ENCODE measurements at regions not wholly inside any gene's neighbourhood (a gene's known extent, or its start where the extent isn't known, plus 50 kb on each side); places are given as distances from the start of the nearest gene placed in this dataset.

DNA sequence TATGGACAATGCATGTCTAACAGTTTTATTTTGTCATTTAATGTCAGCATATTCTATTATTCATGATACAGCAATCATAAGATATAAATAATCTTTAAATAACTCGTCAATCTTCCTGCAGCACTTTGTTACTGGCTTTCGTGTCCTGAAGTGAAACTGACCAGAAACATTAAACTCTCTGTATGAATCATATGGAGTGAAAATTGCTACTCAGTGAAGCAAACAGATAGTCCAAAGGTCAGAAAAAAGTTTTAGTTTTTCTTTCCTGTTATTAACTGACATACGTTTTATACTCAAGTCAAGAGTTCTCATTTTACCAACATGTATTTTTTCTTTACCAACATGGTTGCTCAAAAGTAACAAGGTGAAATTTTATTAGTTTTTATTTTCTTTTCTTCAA, 106.8 kb upstream of the GALNT5 start:
- no peak for TF ChIP-seq ZBTB7A (IDR thresholded peaks at IDR 0.05; ENCODE audit: low read depth)
- no peak for TF ChIP-seq TCF12 (IDR thresholded peaks at IDR 0.05; ENCODE audit: low read depth)
- no peak for TF ChIP-seq EP300 (IDR thresholded peaks at IDR 0.05; ENCODE audit: borderline replicate concordance)
- TF ChIP-seq TAF1 (IDR thresholded peaks at IDR 0.05; ENCODE audit: low read depth) = no peak
- no peak for TF ChIP-seq RAD21 (IDR thresholded peaks at IDR 0.05; ENCODE audit: low read depth)
- TF ChIP-seq NFIC (IDR thresholded peaks at IDR 0.05) = no peak
- TF ChIP-seq YY1 (IDR thresholded peaks at IDR 0.05; ENCODE audit: low read depth) = no peak
- TF ChIP-seq, protein P1, sequence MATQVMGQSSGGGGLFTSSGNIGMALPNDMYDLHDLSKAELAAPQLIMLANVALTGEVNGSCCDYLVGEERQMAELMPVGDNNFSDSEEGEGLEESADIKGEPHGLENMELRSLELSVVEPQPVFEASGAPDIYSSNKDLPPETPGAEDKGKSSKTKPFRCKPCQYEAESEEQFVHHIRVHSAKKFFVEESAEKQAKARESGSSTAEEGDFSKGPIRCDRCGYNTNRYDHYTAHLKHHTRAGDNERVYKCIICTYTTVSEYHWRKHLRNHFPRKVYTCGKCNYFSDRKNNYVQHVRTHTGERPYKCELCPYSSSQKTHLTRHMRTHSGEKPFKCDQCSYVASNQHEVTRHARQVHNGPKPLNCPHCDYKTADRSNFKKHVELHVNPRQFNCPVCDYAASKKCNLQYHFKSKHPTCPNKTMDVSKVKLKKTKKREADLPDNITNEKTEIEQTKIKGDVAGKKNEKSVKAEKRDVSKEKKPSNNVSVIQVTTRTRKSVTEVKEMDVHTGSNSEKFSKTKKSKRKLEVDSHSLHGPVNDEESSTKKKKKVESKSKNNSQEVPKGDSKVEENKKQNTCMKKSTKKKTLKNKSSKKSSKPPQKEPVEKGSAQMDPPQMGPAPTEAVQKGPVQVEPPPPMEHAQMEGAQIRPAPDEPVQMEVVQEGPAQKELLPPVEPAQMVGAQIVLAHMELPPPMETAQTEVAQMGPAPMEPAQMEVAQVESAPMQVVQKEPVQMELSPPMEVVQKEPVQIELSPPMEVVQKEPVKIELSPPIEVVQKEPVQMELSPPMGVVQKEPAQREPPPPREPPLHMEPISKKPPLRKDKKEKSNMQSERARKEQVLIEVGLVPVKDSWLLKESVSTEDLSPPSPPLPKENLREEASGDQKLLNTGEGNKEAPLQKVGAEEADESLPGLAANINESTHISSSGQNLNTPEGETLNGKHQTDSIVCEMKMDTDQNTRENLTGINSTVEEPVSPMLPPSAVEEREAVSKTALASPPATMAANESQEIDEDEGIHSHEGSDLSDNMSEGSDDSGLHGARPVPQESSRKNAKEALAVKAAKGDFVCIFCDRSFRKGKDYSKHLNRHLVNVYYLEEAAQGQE (IDR thresholded peaks at IDR 0.05; ENCODE audit: low read depth) = no peak
- no peak for TF ChIP-seq EGR1 (IDR thresholded peaks at IDR 0.05)
- no peak for TF ChIP-seq FOXM1 (IDR thresholded peaks at IDR 0.05; ENCODE audit: borderline replicate concordance, low read depth)
- no peak for TF ChIP-seq CEBPB (IDR thresholded peaks at IDR 0.05)
- no peak for TF ChIP-seq TEAD4 (IDR thresholded peaks at IDR 0.05)
- TF ChIP-seq, protein P2, sequence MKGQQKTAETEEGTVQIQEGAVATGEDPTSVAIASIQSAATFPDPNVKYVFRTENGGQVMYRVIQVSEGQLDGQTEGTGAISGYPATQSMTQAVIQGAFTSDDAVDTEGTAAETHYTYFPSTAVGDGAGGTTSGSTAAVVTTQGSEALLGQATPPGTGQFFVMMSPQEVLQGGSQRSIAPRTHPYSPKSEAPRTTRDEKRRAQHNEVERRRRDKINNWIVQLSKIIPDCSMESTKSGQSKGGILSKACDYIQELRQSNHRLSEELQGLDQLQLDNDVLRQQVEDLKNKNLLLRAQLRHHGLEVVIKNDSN (IDR thresholded peaks at IDR 0.05) = no peak
- no peak for TF ChIP-seq CREB1 (IDR thresholded peaks at IDR 0.05; ENCODE audit: low read depth)

DNA sequence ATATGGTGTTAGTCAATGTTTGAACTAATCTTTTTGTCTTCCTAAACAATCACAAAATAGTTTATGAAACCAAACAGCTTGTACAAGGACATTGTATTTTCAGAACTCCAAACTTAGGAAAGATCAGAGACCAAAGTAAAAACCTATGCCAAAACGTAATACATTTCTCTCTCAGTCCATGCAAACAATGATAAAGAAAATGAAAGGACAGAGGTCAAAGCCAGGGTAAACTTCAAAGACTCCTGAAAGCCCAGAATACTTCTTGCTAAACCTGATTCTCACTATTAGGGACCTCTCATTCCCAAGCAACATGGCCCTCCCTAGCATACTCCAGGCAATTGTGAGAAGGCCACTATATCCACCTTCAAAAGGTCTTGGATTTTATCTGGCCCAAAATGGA, 105.1 kb upstream of the GALNT5 start:
- no peak for TF ChIP-seq TEAD4 (IDR thresholded peaks at IDR 0.05)
- TF ChIP-seq ZBTB7A (IDR thresholded peaks at IDR 0.05; ENCODE audit: low read depth) = no peak
- no peak for TF ChIP-seq FOXM1 (IDR thresholded peaks at IDR 0.05; ENCODE audit: borderline replicate concordance, low read depth)
- no peak for TF ChIP-seq EGR1 (IDR thresholded peaks at IDR 0.05)
- TF ChIP-seq EP300 (IDR thresholded peaks at IDR 0.05; ENCODE audit: borderline replicate concordance) = no peak

DNA sequence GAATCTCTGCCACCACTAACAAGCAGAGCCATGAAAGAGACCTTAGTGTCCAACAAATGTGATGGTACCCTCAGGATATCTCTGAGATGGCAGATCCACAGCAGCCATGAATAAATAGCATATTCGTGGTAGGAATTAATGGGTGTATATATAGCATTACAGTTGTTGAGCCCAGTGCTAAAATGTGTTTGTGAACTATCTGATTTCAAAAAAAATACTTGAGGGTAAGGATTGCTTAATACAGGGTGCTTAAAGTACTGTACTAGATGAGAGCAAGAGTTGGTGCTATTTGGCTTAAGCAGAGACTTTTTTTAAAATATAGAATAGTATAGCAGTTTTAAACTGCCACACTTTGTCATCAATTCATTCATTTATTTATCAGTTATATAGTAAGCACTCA, 101.5 kb upstream of the GALNT5 start:
- TF ChIP-seq EP300 (IDR thresholded peaks at IDR 0.05; ENCODE audit: borderline replicate concordance) (no peak), EGR1 (IDR thresholded peaks at IDR 0.05) (no peak)

DNA sequence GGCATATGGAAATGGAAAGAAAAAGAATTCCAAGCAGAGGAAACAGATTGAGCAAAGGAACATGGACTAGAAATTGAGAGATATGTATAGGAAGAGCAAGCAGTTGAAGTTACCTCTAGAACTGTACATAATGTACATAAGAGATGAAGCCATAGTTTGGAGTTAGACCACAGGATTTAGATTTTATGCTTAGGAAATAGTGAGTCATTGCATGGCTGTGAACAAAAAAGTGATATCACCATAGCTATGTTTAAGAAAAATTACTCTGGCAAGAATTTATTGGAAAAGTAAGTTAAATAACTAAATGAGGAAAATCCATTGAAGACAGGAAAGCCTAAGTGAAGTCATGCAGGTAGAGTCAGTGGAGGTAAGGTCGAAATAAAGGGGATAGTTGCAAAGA, 99.4 kb upstream of the GALNT5 start:
- TF ChIP-seq, protein P3, sequence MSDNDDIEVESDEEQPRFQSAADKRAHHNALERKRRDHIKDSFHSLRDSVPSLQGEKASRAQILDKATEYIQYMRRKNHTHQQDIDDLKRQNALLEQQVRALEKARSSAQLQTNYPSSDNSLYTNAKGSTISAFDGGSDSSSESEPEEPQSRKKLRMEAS (IDR thresholded peaks at IDR 0.05) = no peak
- TF ChIP-seq, protein P2 (IDR thresholded peaks at IDR 0.05) = no peak
- no peak for TF ChIP-seq EP300 (IDR thresholded peaks at IDR 0.05; ENCODE audit: borderline replicate concordance)
- TF ChIP-seq TAF1 (IDR thresholded peaks at IDR 0.05; ENCODE audit: low read depth) = no peak
- no peak for TF ChIP-seq TEAD4 (IDR thresholded peaks at IDR 0.05)
- TF ChIP-seq CEBPB (IDR thresholded peaks at IDR 0.05) = no peak
- TF ChIP-seq EGR1 (IDR thresholded peaks at IDR 0.05) = no peak
- no peak for TF ChIP-seq ZBTB7A (IDR thresholded peaks at IDR 0.05; ENCODE audit: low read depth)
- TF ChIP-seq TCF12 (IDR thresholded peaks at IDR 0.05; ENCODE audit: low read depth) = no peak
- no peak for TF ChIP-seq NFIC (IDR thresholded peaks at IDR 0.05)
- TF ChIP-seq, protein P1 (IDR thresholded peaks at IDR 0.05; ENCODE audit: low read depth) = no peak

DNA sequence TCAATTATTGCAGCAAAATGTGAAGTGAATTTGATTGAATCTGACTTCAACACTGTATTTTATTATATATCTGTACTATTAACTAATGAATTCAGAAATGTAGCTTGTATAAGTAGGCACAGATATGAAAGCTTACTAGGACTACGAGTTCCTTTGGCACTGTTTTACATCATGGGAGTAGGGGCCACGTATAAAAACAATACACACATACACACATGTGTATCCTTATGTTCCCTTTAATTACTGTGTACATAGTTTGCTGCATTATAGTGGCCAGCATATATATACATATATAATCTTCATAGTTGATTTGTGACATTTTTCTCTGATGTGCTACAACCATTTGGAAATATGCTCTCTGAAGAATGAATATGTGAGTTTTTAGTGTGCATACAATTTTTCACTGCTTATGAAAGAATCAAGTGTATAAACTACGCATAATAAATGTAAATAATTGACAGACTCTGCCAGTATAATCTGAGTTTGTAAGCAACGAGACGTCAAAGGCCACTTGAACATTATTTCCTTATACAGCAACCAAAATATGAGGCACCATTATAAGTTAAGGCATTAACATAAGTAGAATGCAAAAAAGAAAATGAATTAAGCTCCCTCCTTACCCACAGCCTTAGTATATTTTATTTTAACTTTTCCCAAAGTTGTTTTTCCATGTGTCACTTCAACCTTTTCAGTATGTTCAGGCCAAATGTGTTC, 98.1 kb upstream of the GALNT5 start:
- no peak for TF ChIP-seq RAD21 (IDR thresholded peaks at IDR 0.05; ENCODE audit: low read depth)
- TF ChIP-seq, protein P1 (IDR thresholded peaks at IDR 0.05; ENCODE audit: low read depth) = no peak
- TF ChIP-seq NFIC (IDR thresholded peaks at IDR 0.05) = no peak
- TF ChIP-seq, protein P3 (IDR thresholded peaks at IDR 0.05) = no peak
- TF ChIP-seq TEAD4 (IDR thresholded peaks at IDR 0.05) = no peak
- no peak for TF ChIP-seq EP300 (IDR thresholded peaks at IDR 0.05; ENCODE audit: borderline replicate concordance)
- TF ChIP-seq YY1 (IDR thresholded peaks at IDR 0.05; ENCODE audit: low read depth) = no peak
- TF ChIP-seq, protein P2 (IDR thresholded peaks at IDR 0.05) = no peak
- TF ChIP-seq CREB1 (IDR thresholded peaks at IDR 0.05; ENCODE audit: low read depth) = no peak
- no peak for TF ChIP-seq EGR1 (IDR thresholded peaks at IDR 0.05)
- TF ChIP-seq ZBTB7A (IDR thresholded peaks at IDR 0.05; ENCODE audit: low read depth) = no peak
- TF ChIP-seq TAF1 (IDR thresholded peaks at IDR 0.05; ENCODE audit: low read depth) = no peak
- no peak for TF ChIP-seq CEBPB (IDR thresholded peaks at IDR 0.05)
- TF ChIP-seq TCF12 (IDR thresholded peaks at IDR 0.05; ENCODE audit: low read depth) = no peak
- TF ChIP-seq FOXM1 (IDR thresholded peaks at IDR 0.05; ENCODE audit: borderline replicate concordance, low read depth) = no peak
